Activated naive CD4-positive, alpha-beta T cell treated with Interleukin-2 at 50 U/mL for 16 hours (primary cell): ENCODE measurements at regions not wholly inside any gene's neighbourhood (a gene's known extent, or its start where the extent isn't known, plus 50 kb on each side); places are given as distances from the start of the nearest gene placed in this dataset.

Experiments used
- DNase-seq: peaks from one replicate; pipeline ENCODE4 v3.0.0-alpha.2; 2020

DNA sequence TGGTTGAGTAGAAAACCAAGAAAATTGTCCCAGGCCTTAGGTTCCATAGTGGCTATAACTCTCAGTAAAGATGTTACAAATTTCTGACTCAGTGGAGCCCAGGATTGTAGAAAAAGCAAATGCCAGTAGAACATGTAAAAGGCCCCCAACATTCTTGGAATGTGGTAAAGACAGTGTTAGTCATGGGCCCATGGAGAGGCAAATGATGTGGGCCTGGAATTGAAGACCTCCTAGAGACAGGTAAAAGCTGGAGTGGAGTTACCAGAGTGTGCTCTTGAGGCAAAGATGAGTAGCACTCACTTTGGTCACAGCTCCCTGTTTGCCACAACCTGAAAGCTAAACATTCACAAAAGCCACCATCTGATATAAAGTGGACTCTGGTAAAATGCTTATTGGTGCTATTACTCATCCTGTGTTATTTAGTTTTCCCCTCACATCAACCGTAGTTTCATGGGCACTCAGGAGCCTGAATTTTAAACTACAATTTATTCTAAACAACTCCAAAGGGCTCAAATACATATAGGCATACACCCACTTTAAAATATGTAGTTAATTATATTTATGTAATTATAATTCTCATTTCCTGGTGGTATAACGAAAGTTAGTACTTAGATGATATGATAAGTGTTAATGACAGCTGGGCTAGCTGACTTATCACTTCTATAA, 359.6 kb upstream of the NECTIN3 start:
- no peak for DNase-seq

GRCh38 chr3:110727056-110727455, 344.6 kb upstream of the NECTIN3 start:
- no peak for DNase-seq

- DNase-seq, result no peak
Observed at GRCh38 chr3:110731148-110731547, 340.5 kb upstream of the NECTIN3 start.

- DNase-seq, result no peak
Observed at GRCh38 chr3:110732420-110732819, 339.2 kb upstream of the NECTIN3 start.

GRCh38 chr3:110733045-110733444, 338.6 kb upstream of the NECTIN3 start:
- no peak for DNase-seq

GRCh38 chr3:110734524-110734923, 337.1 kb upstream of the NECTIN3 start:
- no peak for DNase-seq

DNA sequence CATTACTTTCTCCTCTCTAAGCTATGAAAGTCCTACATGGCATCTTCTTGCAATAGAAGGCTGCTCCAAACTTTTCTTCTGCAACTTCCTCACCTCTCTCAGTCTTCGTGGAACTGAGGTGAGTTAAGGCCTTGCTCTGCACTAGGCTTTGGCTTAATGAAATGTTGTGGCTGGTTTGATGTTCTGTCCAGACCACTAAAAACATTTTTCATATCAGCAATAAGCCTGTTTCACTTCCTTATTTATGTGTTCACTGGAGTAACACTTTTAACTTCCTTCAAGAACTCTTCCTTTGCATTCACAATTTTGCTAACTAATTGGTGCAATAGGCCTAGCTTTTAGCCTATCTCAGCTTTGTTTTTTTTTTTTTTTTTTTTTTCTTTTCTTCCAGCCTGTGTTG, 335.3 kb upstream of the NECTIN3 start:
- no peak for DNase-seq

DNA sequence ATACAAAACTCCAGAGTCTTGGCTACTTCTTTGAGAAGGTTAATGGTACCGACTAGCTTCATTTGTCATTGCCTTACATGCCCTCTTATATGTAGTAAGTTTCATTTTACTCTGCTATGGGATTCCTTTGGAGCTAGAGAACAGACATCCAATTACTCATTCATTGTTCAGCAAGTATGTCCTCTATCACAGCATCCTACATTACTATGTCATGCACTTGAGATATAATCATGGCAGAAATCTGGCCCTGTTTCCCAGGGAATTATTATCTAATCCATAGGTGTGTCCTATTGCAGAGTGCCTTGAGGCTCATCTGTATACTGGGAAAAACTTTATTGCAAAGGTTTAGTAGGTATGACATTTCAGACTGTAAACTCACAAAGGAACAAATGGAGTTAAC, 333.1 kb upstream of the NECTIN3 start:
- no peak for DNase-seq

DNA sequence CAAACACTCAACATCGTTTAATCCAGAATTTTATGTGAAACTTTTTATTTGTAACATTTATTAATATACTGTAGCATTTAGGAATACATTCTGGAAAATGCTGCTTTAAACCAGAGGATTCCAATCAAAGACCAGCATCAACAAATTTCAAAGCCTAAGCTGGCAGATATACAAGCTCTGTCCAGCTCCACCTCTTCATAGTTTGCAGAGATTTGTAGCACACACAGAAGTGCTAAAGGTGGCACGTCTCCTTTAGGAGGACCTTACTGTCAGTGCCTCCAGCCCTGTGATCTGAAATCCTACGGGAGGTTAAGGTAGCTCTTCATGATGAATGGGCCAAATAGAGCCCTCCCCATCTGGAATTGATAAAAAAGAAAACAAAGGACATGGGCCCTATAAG, 329.7 kb upstream of the NECTIN3 start:
- DNase-seq, result no peak

- DNase-seq, result no peak
Observed at GRCh38 chr3:110743202-110743601, 328.4 kb upstream of the NECTIN3 start.

GRCh38 chr3:110743984-110744383, 327.6 kb upstream of the NECTIN3 start:
- DNase-seq, result no peak

- DNase-seq, result no peak
Observed at GRCh38 chr3:110744723-110745122, 326.9 kb upstream of the NECTIN3 start.

- DNase-seq, result no peak
Observed at GRCh38 chr3:110749006-110749405, 322.6 kb upstream of the NECTIN3 start.

DNA sequence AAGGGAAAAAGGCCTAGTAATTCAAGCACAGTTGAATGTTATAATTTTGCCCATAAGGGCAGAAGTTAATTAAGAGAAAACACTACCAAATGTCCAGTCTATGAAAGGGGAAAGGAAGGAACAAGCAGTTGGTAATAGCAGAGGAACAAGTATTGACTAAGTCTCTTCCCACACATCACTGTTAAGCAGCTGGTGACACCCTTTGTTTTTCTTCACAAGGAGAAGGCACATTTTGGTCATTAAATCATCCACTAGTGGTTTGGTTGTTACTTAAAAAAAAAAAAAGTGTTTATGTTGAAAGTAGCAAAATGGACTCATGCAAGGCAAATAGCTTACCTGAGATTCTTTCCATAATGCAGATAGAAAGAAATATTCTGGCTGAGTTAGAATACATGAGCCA, 321.4 kb upstream of the NECTIN3 start:
- no peak for DNase-seq

DNA sequence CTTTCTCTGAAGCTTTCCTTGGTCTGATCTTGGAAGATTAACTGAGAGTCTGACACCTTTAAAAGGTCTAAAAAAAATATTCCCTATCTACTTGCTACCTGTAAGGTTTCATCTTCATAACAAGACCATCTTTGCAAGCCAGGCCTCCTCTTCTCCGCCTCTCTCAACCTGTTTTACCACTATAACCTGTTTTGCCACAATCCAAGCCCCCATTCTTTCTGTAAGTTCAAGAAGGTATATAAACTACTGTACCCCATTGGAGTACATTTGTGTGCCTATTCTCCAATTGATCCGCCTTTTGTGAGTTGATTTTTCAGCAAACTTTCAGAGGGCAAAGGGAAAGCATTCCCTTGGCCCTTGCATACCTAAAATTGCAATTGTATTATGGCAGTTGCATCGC, 319.3 kb upstream of the NECTIN3 start:
- no peak for DNase-seq

DNA sequence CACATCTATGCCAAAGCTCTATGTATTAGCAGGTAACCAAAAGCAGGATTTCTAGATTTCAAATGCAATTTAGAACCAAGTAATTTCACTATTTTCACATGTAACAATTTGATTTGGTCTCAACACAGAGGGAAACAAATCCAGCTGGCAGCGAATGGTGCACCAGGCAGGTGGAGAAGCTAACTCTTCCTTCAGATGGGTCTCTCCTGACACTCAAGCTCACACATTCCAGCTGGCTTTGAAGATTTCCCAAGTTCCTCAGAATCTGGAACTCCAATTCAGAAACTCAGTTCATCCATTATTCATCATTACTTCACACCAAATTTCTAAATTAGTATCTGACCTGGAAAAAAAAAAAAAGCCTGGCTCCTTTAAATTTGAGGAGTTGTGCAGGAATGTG, 318.1 kb upstream of the NECTIN3 start:
- no peak for DNase-seq

DNA sequence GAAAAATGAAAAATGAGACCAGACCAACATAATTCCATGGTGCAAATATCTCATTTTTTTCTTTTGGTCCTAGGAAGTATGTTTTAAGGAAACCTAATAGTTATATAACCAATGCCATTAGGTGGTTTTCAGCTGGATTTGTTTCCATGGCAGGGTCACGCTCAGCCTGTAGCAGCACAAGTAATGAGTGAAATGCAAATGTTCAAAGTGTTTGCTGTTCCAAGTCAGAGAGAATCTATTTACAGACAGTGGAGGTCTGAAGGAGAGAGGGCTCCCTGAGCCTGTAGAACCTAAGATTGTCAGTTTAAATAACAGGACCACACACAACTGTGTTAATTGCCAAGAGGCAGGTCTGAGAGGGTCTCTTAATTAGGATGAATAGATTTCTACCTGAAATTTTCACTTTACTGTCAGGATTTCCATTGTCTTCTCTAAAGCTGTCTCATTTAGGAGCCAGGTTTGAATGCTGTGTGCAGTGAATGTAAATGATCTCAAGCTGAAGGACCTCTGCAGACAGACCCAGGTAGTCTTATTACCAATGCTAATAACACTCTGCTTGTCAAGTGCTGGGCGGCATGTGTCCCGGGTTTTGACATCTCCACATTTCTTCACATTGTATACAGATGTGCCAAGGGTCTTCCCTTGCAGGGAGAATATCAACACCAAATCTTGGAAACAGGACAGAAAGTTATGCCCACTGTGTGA, 317.3 kb upstream of the NECTIN3 start:
- no peak for DNase-seq

- no peak for DNase-seq
Observed at GRCh38 chr3:110755345-110755744, 316.3 kb upstream of the NECTIN3 start.

DNA sequence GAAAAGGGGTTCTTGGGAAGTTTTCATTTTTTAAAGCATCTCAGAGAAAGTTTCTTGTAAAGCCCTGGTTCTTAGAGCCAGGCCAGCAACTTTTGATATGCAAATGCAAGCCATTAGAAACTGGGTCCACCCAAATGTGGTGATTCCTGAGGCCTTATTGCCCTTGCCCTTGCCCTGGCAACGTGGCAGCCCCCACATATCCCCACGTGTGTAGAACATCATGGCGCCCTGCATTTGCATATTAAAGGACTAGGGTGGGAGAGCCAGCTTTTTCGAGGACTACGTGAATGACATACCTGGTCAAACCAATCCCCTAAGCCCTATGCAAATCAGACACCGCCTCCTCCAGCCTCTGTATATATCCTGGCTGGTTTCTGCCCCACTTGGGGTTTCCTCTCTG, 314.9 kb upstream of the NECTIN3 start:
- no peak for DNase-seq

DNA sequence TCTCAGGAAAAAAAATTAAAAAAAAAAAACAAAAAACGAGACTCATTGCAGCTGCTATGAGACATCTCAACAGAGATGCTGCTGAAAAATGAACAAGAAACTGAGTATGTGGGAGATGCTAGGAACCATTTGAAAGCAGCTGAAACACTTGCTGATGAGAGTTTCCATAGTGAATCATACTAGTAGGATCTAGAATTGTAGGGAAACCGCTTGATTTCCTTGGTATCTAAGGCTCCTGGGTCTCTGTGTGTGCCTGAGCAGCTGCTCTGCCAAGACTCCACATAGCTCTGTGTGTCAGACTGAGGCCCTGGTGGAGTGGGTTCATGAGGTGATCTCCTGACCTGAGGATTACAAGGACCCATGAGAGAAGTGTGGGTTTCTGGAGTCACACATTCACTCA, 313.4 kb upstream of the NECTIN3 start:
- no peak for DNase-seq

- DNase-seq, result no peak
Observed at GRCh38 chr3:110767156-110767555, 304.5 kb upstream of the NECTIN3 start.

- no peak for DNase-seq
Observed at GRCh38 chr3:110767838-110768237, 303.8 kb upstream of the NECTIN3 start.

DNA sequence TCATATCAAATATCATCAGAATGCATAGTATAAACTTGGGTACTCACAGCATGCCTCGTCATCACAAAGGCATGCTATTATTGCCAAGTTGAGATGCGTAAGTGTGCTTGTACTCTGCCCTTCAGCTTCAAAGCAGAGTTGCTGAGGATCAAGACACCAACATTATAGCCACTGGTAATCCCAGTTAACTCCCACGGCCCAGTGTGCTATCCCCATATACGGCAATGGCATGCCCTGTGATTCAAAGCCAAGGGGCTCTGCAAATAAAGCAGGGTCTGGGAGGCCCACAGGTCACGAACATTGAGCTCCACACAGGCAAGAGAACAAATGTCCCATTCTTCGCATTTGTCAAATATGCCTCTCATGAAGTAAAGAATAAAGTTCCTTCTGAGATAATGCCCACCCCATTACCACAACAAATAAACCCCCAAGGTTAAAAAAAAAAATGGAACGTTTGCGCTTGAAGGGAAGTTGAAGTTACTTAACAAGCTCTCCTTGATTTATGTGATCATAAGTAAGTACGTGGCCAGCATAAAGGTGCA, 298.1 kb upstream of the NECTIN3 start:
- DNase-seq, result no peak

GRCh38 chr3:110774496-110775265, 296.9 kb upstream of the NECTIN3 start:
- DNase-seq, result no peak
